NCI-H460 (cell line): ENCODE measurements at regions not wholly inside any gene's neighbourhood (a gene's known extent, or its start where the extent isn't known, plus 50 kb on each side); places are given as distances from the start of the nearest gene placed in this dataset.

Experiments used
- DNase-seq: peaks from one replicate; pipeline ENCODE4 v3.0.0-alpha.2; 2016; ENCODE audit warnings: low read depth; ENCODE audit errors: extremely low read depth

DNA sequence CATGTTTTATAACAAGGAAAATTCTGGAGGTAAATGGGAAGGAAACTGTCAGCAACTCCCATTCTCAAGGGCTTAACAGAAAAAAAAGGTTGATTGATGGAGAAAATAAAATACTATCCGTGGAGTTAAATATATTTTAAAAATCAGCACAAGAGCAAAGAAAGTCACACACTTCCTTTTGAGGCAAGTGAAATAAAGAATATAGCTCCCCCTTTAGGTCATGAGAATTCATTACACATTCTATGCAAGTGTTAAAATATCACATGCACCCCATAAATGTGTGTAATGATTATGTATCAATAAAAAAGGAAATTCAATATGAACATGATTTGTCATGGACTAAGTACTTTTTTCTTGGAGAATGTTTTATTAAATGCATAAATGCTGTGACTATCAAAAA is 349.2 kb downstream of the TPBG start:
- DNase-seq, result no peak

DNA sequence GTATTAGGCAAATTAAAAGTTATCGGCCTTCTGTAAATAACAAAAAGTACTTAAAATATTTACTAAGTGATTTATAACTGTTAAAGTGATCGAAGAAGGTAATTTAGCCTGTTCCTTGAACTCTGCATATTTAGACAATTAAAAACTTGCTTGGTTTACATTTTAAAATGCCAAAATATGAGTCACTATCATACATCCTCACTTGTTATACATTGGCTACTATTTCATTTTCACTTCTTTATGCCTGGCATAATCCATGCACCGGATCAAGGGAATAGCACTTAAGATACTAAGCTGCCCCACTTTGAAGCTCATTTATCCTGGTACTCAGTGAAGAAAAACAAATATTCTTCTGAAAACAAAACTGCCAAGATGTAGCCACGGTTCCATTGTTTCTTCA is 344.6 kb downstream of the UBE3D start:
- no peak for DNase-seq

DNA sequence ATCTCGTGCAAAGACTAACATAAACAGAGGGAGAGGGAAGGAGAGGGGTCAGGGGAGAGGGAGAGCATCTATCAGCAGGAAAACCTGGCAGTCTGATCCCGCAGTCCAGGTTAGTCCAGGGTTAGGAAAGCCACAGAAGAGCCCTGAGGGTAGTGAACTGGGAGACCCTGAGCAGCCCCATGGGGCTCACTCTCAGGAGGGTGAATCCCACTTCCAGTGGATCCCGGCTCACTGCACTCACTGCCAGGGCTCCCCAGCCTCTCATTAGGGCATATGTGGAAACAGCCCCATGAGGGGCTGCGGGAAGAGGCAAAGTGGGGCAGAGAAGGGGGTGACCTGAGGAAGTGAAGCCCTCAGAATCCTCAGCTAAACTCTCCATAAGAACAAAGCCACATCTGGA is 329.9 kb downstream of the UBE3D start:
- no peak for DNase-seq

DNA sequence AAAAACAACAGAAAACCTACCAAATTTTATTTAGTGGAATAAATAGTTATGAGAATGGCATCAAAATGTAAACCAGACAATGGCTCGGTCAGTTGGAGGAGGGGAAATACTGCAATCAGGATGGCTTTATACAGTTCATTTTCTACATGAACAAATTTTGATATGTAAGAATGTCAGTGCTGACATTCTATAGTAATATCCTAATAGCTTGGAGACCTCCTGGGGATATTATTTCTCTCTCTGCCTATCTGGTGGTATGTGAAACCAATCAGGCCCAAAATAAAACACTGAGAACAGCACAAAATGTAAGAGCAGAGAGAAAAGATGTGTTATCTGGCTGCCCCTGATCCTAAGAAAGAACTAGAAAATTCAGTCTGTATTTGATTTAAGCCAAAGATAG is 327.7 kb downstream of the UBE3D start:
- no peak for DNase-seq

DNA sequence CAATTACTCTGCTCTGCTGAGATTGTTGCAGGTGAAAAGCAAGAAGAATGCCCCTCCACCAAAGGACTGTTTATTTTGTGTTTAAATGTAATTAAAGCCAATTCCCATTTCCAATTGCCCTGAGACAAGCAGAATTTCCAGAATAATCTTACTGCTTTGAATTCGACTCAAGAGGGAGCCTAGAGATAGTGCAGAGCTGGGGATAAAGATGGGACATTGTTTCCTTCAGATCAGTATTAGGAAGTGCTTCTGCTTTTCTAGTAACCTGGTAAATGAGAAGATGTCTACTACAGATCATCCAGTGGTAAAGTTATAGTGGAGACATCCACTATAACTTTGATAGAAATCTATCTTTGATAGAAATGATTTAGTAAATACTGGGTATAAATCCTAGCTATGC is 326.9 kb downstream of the UBE3D start:
- DNase-seq, result no peak

DNA sequence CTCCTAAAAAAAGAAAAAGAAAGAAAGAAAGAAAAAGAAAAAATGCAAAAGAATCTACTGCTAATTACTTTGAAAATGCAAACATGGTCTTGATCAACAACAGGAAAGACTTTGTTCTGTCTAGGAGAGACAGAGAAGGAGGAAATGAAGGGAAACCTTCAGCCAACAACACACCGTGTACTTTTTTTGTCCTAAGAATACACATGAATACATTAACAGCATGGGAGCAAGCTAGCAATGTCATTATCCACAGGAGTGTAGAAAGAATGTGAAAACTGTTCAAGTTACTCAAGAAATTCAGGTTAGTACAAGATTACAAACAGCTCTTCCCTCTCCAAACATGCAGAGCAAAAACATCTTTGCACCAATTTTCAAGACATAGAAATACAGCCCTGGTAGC is 326.3 kb downstream of the UBE3D start:
- DNase-seq, result no peak

DNA sequence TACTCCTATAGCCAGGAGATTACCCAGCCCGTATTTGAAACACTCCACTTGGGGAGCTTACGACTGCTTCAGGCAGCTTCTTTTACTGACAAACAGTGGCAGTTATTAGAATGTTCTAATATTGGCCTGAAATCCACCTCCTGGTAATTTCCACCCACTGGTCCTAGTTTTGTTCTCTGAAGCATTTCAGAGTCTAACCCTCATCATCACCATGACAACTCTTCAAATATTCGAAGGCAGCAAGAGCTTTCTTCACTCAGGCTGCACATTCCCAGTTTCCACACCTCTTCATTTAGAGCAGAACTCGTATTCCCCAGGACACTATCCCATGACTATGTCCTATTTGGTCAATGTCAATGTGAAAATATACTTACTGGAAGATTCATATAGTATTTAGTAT is 325.6 kb downstream of the UBE3D start:
- DNase-seq, result no peak

DNA sequence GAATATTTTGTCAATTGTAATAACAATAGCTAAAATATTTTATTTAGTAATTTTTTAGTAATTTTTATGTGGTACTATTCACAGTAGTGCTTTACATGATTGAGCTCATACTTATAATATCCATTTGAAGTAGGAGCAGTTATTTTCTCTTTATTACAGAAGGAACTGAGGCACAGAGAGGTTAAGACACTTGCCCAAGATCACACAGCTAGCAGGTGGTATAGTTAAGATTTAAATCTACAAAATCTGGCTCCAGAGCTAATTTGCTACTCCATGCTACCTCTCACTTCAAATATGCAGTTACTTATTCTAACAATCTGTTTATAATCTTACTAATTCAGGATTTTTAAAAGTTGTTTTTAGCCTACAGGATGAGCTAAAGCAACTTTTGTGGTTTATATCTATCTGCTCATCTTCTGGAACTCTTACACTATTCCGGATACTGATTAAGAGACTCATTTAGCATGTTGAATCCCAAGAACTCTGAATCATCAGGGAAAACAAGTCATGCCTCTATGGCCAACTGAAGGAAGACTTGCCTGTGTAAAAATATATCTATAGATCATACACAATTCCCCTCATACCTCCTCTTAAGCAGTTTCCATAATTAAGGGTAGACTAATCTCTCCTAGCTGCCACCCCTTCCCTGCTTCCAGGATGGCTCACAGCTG is 324.2 kb downstream of the UBE3D start:
- DNase-seq, result no peak

DNA sequence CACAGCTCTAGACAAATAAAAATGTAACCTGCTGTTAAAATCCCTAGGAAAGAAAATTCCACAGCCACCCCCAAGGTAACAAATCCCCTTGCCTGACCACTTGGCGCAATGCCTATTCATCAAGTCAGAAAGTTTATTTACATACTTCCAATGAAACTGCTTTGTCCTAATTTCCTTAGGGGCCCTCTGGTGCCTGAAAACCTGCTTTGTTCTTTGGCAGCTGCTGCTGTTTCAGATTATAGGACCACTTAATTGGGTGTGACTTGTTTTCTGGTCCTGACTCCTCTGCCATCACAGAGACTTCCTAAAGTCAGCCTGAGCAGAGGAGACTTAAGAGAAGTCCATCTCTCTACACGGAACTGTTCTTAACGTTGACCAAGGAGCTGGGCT is 323.6 kb downstream of the UBE3D start:
- no peak for DNase-seq

DNA sequence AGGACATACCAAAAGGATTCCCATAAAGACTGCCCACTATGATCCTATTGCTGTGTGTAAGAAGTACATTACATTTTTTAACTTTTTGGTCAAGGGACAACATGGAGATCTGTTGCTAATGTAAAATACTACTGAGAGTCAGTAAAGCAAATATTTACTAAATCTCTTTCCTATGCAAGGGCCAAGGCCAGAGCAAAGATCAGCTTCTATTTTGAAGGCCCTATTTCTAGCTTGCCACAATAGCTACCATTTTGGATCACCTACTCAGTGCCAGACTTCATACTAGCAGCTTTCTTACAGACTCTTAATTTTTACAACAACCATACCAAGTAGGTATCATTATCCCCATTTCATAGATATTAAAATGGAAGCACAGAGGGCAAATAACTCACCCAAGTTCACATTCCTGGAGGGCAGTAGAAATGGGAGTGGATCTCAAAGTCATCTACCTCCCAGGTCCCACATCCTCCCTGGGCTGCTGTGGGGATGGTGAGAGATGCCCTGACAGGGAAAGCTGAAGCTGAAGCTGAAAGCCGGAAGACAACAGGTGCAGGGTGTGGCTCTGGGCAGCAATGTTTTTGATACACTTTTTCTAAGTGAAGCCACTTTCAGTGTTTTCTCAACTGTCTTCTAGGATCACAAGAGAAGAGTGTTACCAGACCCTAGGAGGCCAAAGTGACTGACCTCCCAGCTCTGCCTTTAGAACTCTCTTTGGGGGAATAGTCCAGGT is 321.2 kb downstream of the UBE3D start:
- DNase-seq, result no peak

DNA sequence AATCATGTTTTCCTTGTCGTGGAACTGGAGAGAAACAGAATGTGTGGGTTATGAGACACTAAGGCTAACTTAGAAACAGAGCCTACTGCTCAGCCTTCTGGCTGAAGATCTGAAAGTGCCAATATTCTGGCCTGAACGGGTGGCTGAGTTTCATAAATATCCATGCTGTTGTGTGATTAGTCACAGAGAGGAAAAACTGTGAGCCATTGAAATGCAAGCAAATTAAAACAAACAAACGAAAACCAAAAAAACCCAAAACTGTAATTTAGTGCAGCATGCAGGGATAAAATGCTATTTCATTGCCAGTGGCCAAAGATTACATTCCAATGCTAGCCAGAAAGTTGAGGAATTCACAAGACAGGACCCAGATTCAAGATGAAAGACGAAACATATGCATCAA is 315.1 kb downstream of the UBE3D start:
- DNase-seq, result no peak

DNA sequence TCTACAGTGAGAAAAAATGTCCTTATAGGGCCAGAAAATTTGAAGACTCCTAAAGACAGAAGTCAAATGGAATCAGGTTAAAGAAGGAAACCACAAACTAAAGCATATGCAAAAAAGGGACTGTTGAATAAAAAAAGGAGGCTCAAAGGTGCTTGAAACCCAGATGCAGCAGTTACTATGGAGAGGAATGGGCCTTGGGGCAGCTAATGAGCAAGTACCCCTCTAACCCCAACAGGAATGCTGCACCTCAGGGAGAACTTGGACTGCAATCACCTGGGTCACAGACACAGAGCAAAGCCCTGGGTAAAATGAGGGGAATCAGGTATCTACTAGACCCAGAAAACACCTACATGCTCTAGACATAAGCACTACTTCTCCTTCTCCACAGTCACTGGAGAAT is 313.9 kb downstream of the UBE3D start:
- no peak for DNase-seq

DNA sequence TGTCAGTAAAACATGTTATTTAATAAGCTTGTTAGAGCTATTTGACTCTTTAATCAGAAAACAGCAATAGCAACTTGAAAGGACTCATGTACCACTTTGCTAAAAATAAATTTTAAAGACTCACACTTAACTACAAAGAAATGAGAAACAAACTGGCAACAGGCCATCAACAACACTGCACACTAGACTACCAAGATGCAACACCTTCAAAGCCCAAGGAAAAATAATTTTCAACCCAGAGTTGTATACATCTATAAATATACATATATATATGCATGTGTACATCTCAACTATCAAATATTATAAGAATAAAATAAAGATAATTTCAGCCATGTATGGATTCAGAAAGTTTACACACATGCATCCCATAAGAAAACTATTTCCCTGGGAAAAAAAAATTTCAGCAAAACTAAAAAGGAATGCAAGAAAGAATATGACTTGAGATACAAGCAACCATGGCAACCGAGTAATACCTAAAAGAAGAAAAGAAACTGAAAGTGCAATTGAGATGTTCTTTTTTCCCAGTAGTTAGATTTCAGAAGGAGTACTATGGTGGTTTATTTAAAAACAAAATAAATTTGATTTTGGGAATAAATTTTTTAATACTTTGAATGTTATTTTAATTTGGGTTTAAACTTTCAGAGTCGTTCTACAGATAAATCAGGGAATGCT is 303.8 kb downstream of the UBE3D start:
- no peak for DNase-seq

DNA sequence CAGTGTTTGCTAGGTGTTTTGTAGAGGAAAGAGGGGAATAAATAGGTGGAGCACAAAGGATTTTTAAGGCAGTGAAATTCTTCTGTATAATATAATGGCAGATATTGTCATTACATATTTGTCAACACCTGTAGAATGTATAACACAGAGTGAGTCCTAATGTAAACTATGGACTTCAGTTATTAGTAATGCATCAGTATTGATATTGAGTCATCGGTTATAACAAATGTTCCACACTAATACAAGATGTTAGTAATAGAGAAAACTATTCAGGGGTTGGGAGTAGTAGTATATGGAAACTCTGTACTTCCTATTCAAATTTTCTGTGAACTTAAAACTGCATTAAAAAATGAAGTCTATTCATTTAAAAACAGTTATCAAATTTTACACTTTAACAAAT is 299.2 kb downstream of the UBE3D start:
- no peak for DNase-seq

DNA sequence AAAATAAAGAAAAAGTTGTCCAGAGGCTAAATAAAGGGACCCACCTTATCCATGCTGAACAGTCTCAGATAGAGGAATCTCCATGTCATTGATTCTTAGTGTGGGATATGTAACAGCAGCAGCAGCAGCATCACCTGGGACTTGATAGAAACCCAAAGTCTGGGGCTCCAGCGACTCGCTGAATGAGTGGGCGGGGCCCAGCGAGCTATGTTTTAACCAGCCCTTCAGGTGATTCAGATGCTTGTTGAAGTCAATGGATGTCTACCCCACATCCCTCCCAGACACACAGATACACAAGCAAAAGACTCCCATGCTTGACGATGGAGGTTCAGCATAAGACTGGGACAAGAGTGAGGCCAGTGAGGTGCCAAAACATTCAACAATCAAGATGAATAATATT is 298.6 kb downstream of the UBE3D start:
- no peak for DNase-seq

DNA sequence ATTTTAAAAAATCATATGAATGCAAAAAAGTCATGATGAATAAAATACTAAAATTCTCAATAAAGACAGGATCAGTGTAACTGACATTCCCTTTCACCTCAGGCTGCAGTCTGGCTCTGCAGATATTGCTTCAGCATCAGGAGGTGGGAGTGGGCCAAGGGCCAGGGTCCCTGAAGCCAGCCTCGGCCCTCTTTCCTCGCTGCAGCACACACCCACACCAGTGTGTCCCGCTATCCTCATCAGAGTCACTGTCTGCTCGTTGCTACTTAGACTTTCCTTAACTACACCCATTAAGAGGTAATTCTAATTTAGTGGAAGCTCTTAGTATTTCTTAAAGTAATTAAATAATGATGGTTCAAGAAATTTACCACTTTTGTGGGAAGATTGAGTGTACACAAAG is 298.2 kb downstream of the UBE3D start:
- DNase-seq, result no peak

DNA sequence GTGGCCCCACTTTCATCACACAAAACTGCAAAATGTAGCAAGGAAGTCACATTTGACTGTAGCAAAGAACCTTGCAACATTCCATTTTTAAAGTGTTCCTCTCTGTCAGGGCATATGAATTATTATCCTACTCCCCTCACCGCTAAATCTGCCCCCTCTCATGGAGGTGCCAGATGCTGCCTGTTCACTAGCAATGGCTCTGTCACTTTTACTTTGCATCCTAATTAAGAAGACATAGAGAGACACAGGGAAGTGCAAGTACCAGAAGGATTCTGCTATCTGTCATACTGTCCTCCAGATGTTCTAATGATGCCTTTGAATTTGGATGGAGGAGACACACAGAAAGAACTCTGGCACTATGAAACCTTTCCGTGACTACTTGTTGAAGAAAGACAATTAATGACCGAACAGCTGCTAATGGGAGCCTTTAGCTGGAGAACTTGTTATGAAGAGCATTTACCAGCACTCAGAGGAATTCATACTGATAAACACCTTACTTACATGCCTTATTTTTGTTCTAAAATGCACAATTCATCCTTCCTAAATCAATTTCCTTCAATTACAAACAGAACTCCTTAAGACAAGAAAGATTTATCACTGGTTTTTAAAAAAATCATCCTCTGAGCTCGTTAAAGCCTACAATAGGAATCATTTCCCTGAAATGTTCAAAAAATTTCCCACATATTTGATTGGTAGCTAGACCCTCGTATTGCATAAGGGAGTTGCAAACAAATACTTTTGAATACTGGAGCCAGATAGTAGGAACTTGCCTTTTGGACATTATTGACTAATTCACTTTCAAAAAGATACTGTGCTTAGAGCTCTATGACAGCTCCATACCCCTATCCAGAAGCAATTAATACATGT is 292.6 kb downstream of the UBE3D start:
- DNase-seq, result no peak

DNA sequence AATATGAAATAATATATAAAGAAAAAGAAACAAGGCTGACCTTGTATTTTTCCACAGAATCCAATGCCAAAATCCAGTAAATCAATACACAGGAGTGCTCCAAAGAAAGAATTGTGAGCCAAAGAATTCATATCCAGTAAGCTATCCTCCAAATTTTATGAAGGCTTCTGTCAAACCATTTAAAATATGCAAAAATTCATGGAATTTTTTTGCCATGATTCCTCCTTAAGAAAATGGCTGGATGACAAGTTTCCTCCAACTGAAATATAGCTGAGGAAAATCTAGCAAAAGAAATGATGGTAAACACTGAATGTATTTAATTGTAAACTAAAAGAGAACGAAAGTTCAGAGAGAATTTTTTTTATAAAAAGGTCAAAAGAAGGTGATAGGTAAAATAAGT is 290.3 kb downstream of the UBE3D start:
- DNase-seq, result no peak

DNA sequence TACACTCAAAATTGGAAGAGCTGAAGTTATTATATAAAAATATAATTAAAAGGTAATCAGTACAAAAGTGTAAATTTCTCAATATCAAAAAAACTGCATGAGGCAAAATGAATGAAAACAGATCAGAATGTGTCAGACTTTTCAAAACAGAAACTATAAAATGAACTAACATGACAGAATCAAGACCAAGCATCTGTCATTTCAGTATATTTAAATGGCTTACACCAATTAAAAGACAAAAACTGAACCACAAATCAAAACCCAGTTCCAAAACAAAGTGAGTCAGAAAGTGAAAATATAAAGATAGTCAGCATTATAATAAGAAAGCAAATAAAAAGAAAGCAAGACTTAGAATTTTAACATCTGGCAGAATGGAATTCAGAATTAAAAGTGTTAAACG is 289.7 kb downstream of the UBE3D start:
- DNase-seq, result no peak

DNA sequence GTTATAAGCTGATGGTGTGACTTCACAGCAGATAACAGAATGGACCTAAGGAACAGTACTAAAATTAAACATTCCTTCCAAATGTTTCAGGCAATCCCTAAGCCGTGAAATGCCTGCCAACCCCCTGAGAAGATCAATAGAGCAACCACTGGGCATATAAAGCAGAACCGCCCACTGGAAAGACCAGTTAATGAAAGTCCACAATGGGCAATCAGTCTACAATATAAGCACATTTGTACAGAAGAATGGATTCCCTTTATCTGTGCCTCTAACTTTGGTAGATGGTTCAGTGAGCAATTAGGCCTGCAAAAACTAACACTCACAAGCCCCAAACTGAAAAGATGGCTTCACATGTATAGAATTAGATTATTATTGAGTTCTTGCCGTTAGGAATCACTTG is 286.6 kb downstream of the UBE3D start:
- no peak for DNase-seq

DNA sequence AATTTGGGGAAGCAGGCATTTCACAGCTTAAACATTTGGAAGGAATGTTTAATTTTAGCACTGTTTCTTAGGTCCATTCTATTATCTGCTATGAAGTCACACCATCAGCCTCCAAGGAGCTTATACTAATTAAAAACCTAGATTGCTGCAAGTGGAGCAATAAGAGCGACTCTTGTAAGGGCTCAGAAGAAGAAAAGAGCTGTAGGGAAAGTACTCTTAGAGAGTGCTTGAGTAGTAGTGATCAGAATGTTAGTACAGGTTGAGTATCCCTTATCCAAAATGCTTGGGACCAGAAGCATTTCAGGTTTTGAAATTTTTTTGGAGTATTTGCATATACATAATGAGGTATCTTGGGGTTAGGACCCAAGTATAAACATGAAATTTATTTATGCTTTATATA is 285.3 kb downstream of the UBE3D start:
- no peak for DNase-seq
